ENCODE measurements at regions not wholly inside any gene's neighbourhood (a gene's known extent, or its start where the extent isn't known, plus 50 kb on each side); places are given as distances from the start of the nearest gene placed in this dataset.

DNA sequence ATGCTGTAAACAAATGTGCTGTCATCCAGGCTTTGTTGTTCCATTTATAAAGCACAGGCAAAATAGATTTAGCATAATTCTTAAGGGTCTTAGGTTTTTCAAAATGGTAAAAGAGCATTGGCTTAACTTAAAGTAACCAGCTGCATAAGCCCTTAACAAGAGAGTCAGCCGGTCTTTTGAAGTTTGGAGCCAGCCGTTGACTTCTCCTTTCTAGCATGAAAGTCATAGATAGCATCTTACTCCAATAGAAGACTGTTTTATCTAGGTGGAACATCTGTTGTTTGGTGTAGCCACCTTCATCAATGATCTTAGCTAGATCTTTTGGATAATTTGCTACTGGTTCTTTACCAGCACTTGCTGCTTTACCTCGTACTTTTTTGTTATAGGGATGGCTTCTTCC lies 297.5 kb upstream of the DCBLD2 start:
- no TSS peak for BruUV-seq (replicated peaks)
- in situ Hi-C loops (cut with HindIII; ENCODE audit: extremely low pct_ligation_motif_present, low pct_unique_long_range_greater_than_20kb) (no loop called here), intact Hi-C loops (cut with micrococcal nuclease; ENCODE audit: unreplicated experiment) (no loop called here)
- ChIA-PET POLR2A (no interaction called here), CTCF (ENCODE audit: low intra/inter-chr PET ratio, low total read pairs) (no interaction called here)
- Histone ChIP-seq H3K79me2 (ENCODE audit: insufficient read depth, low read length) (no peaks in the 10 kb centered on the region), H3K27ac (ENCODE audit: extremely low read length, insufficient read depth, low read length) (no peak overlapping the region), H4K20me1 (ENCODE audit: insufficient read depth, low read length) (no peaks in the 10 kb centered on the region), H3K9ac (ENCODE audit: insufficient read depth, low read depth, low read length) (no peak overlapping the region), H3K4me3 (replicated peaks in 1 of 3; ENCODE audit: insufficient read depth in 1 of 3, low read depth in 2 of 3, low read length in 3 of 3) (no peak overlapping the region), H3K4me2 (ENCODE audit: low read depth, low read length) (no peak overlapping the region), H3K4me1 (ENCODE audit: insufficient read depth, low read length) (no peaks in the 10 kb centered on the region), H3K27me3 (ENCODE audit: control insufficient read depth in 1 of 2, insufficient read depth in 2 of 2, low read length in 2 of 2) (peaks cover 0 to 1% of the 10 kb centered on the region in 2 experiments; a peak in 1 of 5 replicates), H3K9me3 (ENCODE audit: low read length) (no peaks in the 10 kb centered on the region), H3K36me3 (replicated peaks in 1 of 2; ENCODE audit: control insufficient read depth in 1 of 2, insufficient read depth in 2 of 2, low read length in 2 of 2) (no peaks in the 10 kb centered on the region), H2AFZ (ENCODE audit: low read length) (no peak overlapping the region)
- no peak for ATAC-seq
- TF ChIP-seq ZBTB8A (CRISPR knock-in tag; IDR thresholded peaks at IDR 0.05; ENCODE audit: borderline replicate concordance, low read depth) (no peak), CHD2 (IDR thresholded peaks at IDR 0.05; ENCODE audit: low read depth, low read length) (no peak), ZNF773 (CRISPR knock-in tag; IDR thresholded peaks at IDR 0.05; ENCODE audit: borderline replicate concordance) (no peak), ZNF619 (CRISPR knock-in tag; IDR thresholded peaks at IDR 0.05) (no peak)
- TF ChIP-seq, protein P1, sequence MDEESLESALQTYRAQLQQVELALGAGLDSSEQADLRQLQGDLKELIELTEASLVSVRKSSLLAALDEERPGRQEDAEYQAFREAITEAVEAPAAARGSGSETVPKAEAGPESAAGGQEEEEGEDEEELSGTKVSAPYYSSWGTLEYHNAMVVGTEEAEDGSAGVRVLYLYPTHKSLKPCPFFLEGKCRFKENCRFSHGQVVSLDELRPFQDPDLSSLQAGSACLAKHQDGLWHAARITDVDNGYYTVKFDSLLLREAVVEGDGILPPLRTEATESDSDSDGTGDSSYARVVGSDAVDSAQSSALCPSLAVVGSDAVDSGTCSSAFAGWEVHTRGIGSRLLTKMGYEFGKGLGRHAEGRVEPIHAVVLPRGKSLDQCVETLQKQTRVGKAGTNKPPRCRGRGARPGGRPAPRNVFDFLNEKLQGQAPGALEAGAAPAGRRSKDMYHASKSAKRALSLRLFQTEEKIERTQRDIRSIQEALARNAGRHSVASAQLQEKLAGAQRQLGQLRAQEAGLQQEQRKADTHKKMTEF (CRISPR knock-in tag; IDR thresholded peaks at IDR 0.05) = no peak
- no peak for DNase-seq (ENCODE audit: low spot score)
- WGBS (ENCODE audit: low lambda C conversion rate) = 1% methylated on average over 3 of the region's 3 CpGs
- no peak for FAIRE-seq

DNA sequence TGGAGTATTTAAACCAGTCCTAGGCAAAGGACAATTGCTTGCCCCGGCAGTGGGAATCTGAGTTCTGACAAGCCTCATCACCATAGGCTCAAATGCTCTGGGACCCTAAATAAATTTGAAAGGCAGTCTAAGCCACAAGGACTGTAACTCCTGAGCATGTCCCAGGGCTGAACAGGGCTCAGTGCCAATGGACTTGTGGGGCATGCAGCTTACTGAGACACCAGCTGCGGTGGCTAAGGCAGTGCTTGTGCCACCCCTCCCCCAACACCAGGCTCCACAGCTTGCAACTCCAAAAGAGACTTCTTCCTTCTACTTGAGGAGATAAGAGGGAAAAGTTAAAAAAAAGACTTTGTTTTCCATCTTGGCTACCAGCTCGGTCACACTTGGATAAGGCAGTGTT lies 289.7 kb upstream of the DCBLD2 start:
- DNase-seq (ENCODE audit: low spot score) (no peak), ATAC-seq (no peak), FAIRE-seq (no peak)
- Histone ChIP-seq H3K9me3 (ENCODE audit: low read length) (no peaks in the 10 kb centered on the region), H3K27me3 (ENCODE audit: control insufficient read depth in 1 of 2, insufficient read depth in 2 of 2, low read length in 2 of 2) (no peaks in the 10 kb centered on the region), H3K4me3 (replicated peaks in 1 of 3; ENCODE audit: insufficient read depth in 1 of 3, low read depth in 2 of 3, low read length in 3 of 3) (no peak overlapping the region), H3K4me2 (ENCODE audit: low read depth, low read length) (no peak overlapping the region), H3K36me3 (replicated peaks in 1 of 2; ENCODE audit: control insufficient read depth in 1 of 2, insufficient read depth in 2 of 2, low read length in 2 of 2) (no peaks in the 10 kb centered on the region), H3K4me1 (ENCODE audit: insufficient read depth, low read length) (no peaks in the 10 kb centered on the region), H4K20me1 (ENCODE audit: insufficient read depth, low read length) (no peaks in the 10 kb centered on the region), H3K9ac (ENCODE audit: insufficient read depth, low read depth, low read length) (no peak overlapping the region), H2AFZ (ENCODE audit: low read length) (no peak overlapping the region), H3K79me2 (ENCODE audit: insufficient read depth, low read length) (no peaks in the 10 kb centered on the region), H3K27ac (ENCODE audit: extremely low read length, insufficient read depth, low read length) (no peak overlapping the region)
- ChIA-PET CTCF (ENCODE audit: low intra/inter-chr PET ratio, low total read pairs) (no interaction called here), POLR2A (no interaction called here)
- intact Hi-C loops (cut with micrococcal nuclease; ENCODE audit: unreplicated experiment) = no loop called here
- in situ Hi-C loops (cut with HindIII; ENCODE audit: extremely low pct_ligation_motif_present, low pct_unique_long_range_greater_than_20kb) = no loop called here
- no TSS peak for BruUV-seq (replicated peaks)
- whole genome bisulfite sequencing (ENCODE audit: low lambda C conversion rate) = 0% methylated on average over 3 of the region's 3 CpGs
- TF ChIP-seq HCFC1 (IDR thresholded peaks at IDR 0.05; ENCODE audit: low read depth, low read length) = no peak
- no peak for TF ChIP-seq ZNF263 (CRISPR knock-in tag; IDR thresholded peaks at IDR 0.05)
- no peak for TF ChIP-seq PRPF4 (IDR thresholded peaks at IDR 0.05; ENCODE audit: low read depth, low read length, poor library complexity, severe bottlenecking)
- TF ChIP-seq, protein P2, sequence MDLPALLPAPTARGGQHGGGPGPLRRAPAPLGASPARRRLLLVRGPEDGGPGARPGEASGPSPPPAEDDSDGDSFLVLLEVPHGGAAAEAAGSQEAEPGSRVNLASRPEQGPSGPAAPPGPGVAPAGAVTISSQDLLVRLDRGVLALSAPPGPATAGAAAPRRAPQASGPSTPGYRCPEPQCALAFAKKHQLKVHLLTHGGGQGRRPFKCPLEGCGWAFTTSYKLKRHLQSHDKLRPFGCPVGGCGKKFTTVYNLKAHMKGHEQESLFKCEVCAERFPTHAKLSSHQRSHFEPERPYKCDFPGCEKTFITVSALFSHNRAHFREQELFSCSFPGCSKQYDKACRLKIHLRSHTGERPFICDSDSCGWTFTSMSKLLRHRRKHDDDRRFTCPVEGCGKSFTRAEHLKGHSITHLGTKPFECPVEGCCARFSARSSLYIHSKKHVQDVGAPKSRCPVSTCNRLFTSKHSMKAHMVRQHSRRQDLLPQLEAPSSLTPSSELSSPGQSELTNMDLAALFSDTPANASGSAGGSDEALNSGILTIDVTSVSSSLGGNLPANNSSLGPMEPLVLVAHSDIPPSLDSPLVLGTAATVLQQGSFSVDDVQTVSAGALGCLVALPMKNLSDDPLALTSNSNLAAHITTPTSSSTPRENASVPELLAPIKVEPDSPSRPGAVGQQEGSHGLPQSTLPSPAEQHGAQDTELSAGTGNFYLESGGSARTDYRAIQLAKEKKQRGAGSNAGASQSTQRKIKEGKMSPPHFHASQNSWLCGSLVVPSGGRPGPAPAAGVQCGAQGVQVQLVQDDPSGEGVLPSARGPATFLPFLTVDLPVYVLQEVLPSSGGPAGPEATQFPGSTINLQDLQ (CRISPR knock-in tag; IDR thresholded peaks at IDR 0.05) = no peak
- no peak for TF ChIP-seq DMAP1 (CRISPR knock-in tag; IDR thresholded peaks at IDR 0.05)
- TF ChIP-seq ZNF225 (CRISPR knock-in tag; IDR thresholded peaks at IDR 0.05) = no peak
- TF ChIP-seq HDAC1 (CRISPR knock-in tag; IDR thresholded peaks at IDR 0.05) = no peak

Measured in HepG2 (cell line).